CD14-positive monocyte (primary cell): ENCODE measurements at regions not wholly inside any gene's neighbourhood (a gene's known extent, or its start where the extent isn't known, plus 50 kb on each side); places are given as distances from the start of the nearest gene placed in this dataset.

Experiments
- DNase-seq, 3 donors: peaks; one replicate each; pipeline ENCODE4 v3.0.0-alpha.2; 2011 to 2022
- H2AFZ ChIP-seq: 2 replicates; pipeline ENCODE4 v1.6.0; 2012; ENCODE audit warnings: mild to moderate bottlenecking, low read depth, low read length, inconsistent platforms; ENCODE audit not compliant: insufficient read depth, poor library complexity, severe bottlenecking
- H3K27ac ChIP-seq, 2 donors: 1 replicate in 1 of 2; 2 replicates in 1 of 2; pipeline ENCODE4 v1.5.1; 2012 to 2013; ENCODE audit warnings: low read length in 2 of 2, control low read depth in 1 of 2, inconsistent platforms in 1 of 2, low read depth in 1 of 2, mild to moderate bottlenecking in 1 of 2
- H3K27me3 ChIP-seq, 2 donors: one replicate each; pipeline versions ENCODE4 v1.6.0 to v1.6.1; 2011 to 2013; ENCODE audit warnings: low read length in 2 of 2; ENCODE audit not compliant: control insufficient read depth in 2 of 2, insufficient read depth in 2 of 2
- H3K36me3 ChIP-seq, 2 donors: replicated peaks in 1 of 2; 1 replicate in 1 of 2; 2 replicates in 1 of 2; pipeline versions ENCODE4 v1.5.1 to v1.6.1; 2012 to 2013; ENCODE audit warnings: low read length in 2 of 2, control low read depth in 1 of 2, inconsistent platforms in 1 of 2, mild to moderate bottlenecking in 1 of 2; ENCODE audit not compliant: insufficient read depth in 2 of 2, control insufficient read depth in 1 of 2
- H3K4me1 ChIP-seq, 2 donors: 1 replicate in 1 of 2; 2 replicates in 1 of 2; pipeline versions ENCODE4 v1.5.1 to v1.6.1; 2012 to 2013; ENCODE audit warnings: low read length in 2 of 2, control low read depth in 1 of 2, inconsistent platforms in 1 of 2, mild to moderate bottlenecking in 1 of 2, moderate library complexity in 1 of 2; ENCODE audit not compliant: insufficient read depth in 2 of 2, control insufficient read depth in 1 of 2
- H3K4me2 ChIP-seq: replicated peaks from 2 replicates; pipeline ENCODE3; 2012; ENCODE audit warnings: low read length, moderate library complexity, mild to moderate bottlenecking; ENCODE audit not compliant: poor library complexity, severe bottlenecking; ENCODE audit errors: extremely low read depth
- H3K4me3 ChIP-seq, 3 experiments: fragments of 200-600 bp in 1 of 3; sonication (generic) in 1 of 3; replicated peaks in 1 of 3; 1 replicate in 2 of 3; 2 replicates in 1 of 3; pipeline ENCODE4 v1.5.1; 2011 to 2013; ENCODE audit warnings: low read length in 3 of 3, mild to moderate bottlenecking in 3 of 3, control low read depth in 2 of 3, low read depth in 2 of 3, inconsistent platforms in 1 of 3, moderate library complexity in 1 of 3
- H3K79me2 ChIP-seq: 2 replicates; pipeline ENCODE4 v1.6.0; 2012; ENCODE audit warnings: mild to moderate bottlenecking, control low read depth, inconsistent platforms, low read length, moderate library complexity; ENCODE audit not compliant: insufficient read depth
- H3K9ac ChIP-seq: 2 replicates; pipeline ENCODE4 v1.6.0; 2017; ENCODE audit warnings: low read length, mild to moderate bottlenecking; ENCODE audit not compliant: insufficient read depth, poor library complexity, severe bottlenecking
- H3K9me3 ChIP-seq, 2 donors: replicated peaks in 1 of 2; 1 replicate in 1 of 2; 2 replicates in 1 of 2; pipeline versions ENCODE4 v1.5.1 to v1.6.1; 2012 to 2013; ENCODE audit warnings: low read length in 2 of 2, control low read depth in 1 of 2; ENCODE audit not compliant: control insufficient read depth in 1 of 2, insufficient read depth in 1 of 2
- H4K20me1 ChIP-seq: 2 replicates; pipeline ENCODE4 v1.6.0; 2012; ENCODE audit warnings: mild to moderate bottlenecking, low read length, control low read depth, moderate library complexity; ENCODE audit not compliant: insufficient read depth
- H3K27ac Mint-ChIP-seq, 7 donors: one replicate each; pipeline ENCODE4 v1.8.0; 2020; ENCODE audit warnings: mild to moderate bottlenecking in 7 of 7, mixed read lengths in 7 of 7, moderate library complexity in 6 of 7, inconsistent platforms in 2 of 7
- H3K27me3 Mint-ChIP-seq, 3 donors: one replicate each; pipeline ENCODE4 v1.8.0; 2021 to 2022; ENCODE audit warnings: low read depth in 3 of 3, mild to moderate bottlenecking in 3 of 3, mixed read lengths in 3 of 3, moderate library complexity in 3 of 3, inconsistent platforms in 1 of 3
- H3K36me3 Mint-ChIP-seq, 2 donors: one replicate each; pipeline ENCODE4 v1.8.0; 2020; ENCODE audit warnings: mixed read lengths in 2 of 2, inconsistent platforms in 1 of 2, mild to moderate bottlenecking in 1 of 2
- H3K4me1 Mint-ChIP-seq: one replicate; pipeline ENCODE4 v1.8.0; 2020; ENCODE audit warnings: mild to moderate bottlenecking, mixed read lengths
- H3K4me3 Mint-ChIP-seq, 2 donors: one replicate each; pipeline ENCODE4 v1.8.0; 2020; ENCODE audit warnings: mild to moderate bottlenecking in 2 of 2, mixed read lengths in 2 of 2, moderate library complexity in 1 of 2
- H3K9me3 Mint-ChIP-seq, 7 donors: one replicate each; pipeline ENCODE4 v1.8.0; 2020 to 2022; ENCODE audit warnings: mixed read lengths in 7 of 7, mild to moderate bottlenecking in 6 of 7, moderate library complexity in 6 of 7, inconsistent platforms in 2 of 7
- WGBS: methylation state at CpG from one replicate; pipeline ENCODE4 v1.1.5; 2013; ENCODE audit warnings: missing lambda C conversion rate; ENCODE audit not compliant: insufficient coverage; 5-methylcytosine and 5-hydroxymethylcytosine counted together
- intact Hi-C, 2 donors: fragments of 100-400 bp; cut with micrococcal nuclease; formaldehyde crosslinking; loops; one replicate each; pipeline versions ENCODE4 v1.15.0 to v1.15.1; 2023
- TF ChIP-seq, protein P1 (sequence below): fragments of 200-600 bp; IDR thresholded peaks from one replicate; pipeline ENCODE4 v1.8.0; 2022; ENCODE audit warnings: antibody characterized with exemption, mild to moderate bottlenecking

GRCh38 chr5:153865016-153865415 lies 173.7 kb downstream of the FAM114A2 start:
- no peak overlapping the region for H2AFZ ChIP-seq
- TF ChIP-seq, protein P1, sequence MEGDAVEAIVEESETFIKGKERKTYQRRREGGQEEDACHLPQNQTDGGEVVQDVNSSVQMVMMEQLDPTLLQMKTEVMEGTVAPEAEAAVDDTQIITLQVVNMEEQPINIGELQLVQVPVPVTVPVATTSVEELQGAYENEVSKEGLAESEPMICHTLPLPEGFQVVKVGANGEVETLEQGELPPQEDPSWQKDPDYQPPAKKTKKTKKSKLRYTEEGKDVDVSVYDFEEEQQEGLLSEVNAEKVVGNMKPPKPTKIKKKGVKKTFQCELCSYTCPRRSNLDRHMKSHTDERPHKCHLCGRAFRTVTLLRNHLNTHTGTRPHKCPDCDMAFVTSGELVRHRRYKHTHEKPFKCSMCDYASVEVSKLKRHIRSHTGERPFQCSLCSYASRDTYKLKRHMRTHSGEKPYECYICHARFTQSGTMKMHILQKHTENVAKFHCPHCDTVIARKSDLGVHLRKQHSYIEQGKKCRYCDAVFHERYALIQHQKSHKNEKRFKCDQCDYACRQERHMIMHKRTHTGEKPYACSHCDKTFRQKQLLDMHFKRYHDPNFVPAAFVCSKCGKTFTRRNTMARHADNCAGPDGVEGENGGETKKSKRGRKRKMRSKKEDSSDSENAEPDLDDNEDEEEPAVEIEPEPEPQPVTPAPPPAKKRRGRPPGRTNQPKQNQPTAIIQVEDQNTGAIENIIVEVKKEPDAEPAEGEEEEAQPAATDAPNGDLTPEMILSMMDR = no peak
- no peak overlapping the region for H3K9ac ChIP-seq
- no peaks in the 10 kb centered on the region for H3K79me2 ChIP-seq
- no peak overlapping the region for H3K27ac ChIP-seq
- peaks cover 0 to 2% (median 0%) of the 10 kb centered on the region in 3 donors for H3K27me3 Mint-ChIP-seq
- no peak overlapping the region for H3K4me2 ChIP-seq
- no peaks in the 10 kb centered on the region for H3K36me3 Mint-ChIP-seq
- no peaks in the 10 kb centered on the region for H3K27me3 ChIP-seq
- intact Hi-C loops = no loop called here
- H4K20me1 ChIP-seq = no peaks in the 10 kb centered on the region
- H3K9me3 ChIP-seq = no peaks in the 10 kb centered on the region
- no peak overlapping the region for H3K4me3 ChIP-seq
- peaks cover 0 to 9% (median 5%) of the 10 kb centered on the region in 7 donors for H3K9me3 Mint-ChIP-seq
- H3K4me3 Mint-ChIP-seq = no peak overlapping the region
- no peaks in the 10 kb centered on the region for H3K4me1 Mint-ChIP-seq
- no peak for DNase-seq
- H3K36me3 ChIP-seq = no peaks in the 10 kb centered on the region
- H3K4me1 ChIP-seq = no peaks in the 10 kb centered on the region
- no peak overlapping the region for H3K27ac Mint-ChIP-seq
- 75% methylated on average over 1 of the region's 2 CpGs for WGBS

GRCh38 chr5:153863951-153864350 lies 174.8 kb downstream of the FAM114A2 start:
- H3K79me2 ChIP-seq = no peaks in the 10 kb centered on the region

More at GRCh38 chr5:153863951-153864350, 174.8 kb downstream of the FAM114A2 start:
- Histone ChIP-seq H2AFZ (no peak overlapping the region), H3K27ac (no peak overlapping the region), H3K36me3 (no peaks in the 10 kb centered on the region), H3K27me3 (no peaks in the 10 kb centered on the region), H3K4me3 (no peak overlapping the region), H3K4me2 (no peak overlapping the region), H3K9ac (no peak overlapping the region), H4K20me1 (no peaks in the 10 kb centered on the region), H3K4me1 (no peaks in the 10 kb centered on the region), H3K9me3 (no peaks in the 10 kb centered on the region)
- Mint-ChIP-seq H3K9me3 (peaks cover 0 to 10% (median 5%) of the 10 kb centered on the region in 7 donors), H3K36me3 (no peaks in the 10 kb centered on the region), H3K4me1 (no peaks in the 10 kb centered on the region), H3K27me3 (peaks cover 0 to 2% (median 0%) of the 10 kb centered on the region in 3 donors), H3K27ac (no peak overlapping the region), H3K4me3 (no peak overlapping the region)
- intact Hi-C loops = no loop called here
- TF ChIP-seq, protein P1 = no peak
- DNase-seq = no peak
- 85% methylated on average over 2 of the region's 2 CpGs for WGBS
